Tibial nerve (tissue), 4 donors: ENCODE measurements at regions not wholly inside any gene's neighbourhood (a gene's known extent, or its start where the extent isn't known, plus 50 kb on each side); places are given as distances from the start of the nearest gene placed in this dataset.

Source experiments
- DNase-seq, 2 donors: peaks; one replicate each; pipeline ENCODE4 v3.0.0-alpha.2; 2019; ENCODE audit warnings: low spot score in 2 of 2
- H3K27ac ChIP-seq, 4 donors: fragments of 200-600 bp; sonication (generic) in 3 of 4; one replicate each; pipeline ENCODE4 v1.5.1; 2017 to 2019; ENCODE audit warnings: mild to moderate bottlenecking in 1 of 4
- H3K27me3 ChIP-seq, 2 donors: fragments of 200-600 bp; sonication (generic) in 1 of 2; one replicate each; pipeline versions ENCODE4 v1.5.1 to v1.6.0; 2017 to 2019
- H3K36me3 ChIP-seq, 3 donors: fragments of 200-600 bp; sonication (generic); one replicate each; pipeline ENCODE4 v1.5.1; 2018 to 2019
- H3K4me1 ChIP-seq, 4 donors: fragments of 200-600 bp; sonication (generic) in 3 of 4; one replicate each; pipeline ENCODE4 v1.5.1; 2017 to 2019
- H3K4me3 ChIP-seq, 4 donors: fragments of 200-600 bp; sonication (generic) in 3 of 4; one replicate each; pipeline ENCODE4 v1.5.1; 2017 to 2019; ENCODE audit warnings: mild to moderate bottlenecking in 1 of 4, moderate library complexity in 1 of 4
- H3K9me3 ChIP-seq, 4 donors: fragments of 200-600 bp; sonication (generic) in 3 of 4; one replicate each; pipeline ENCODE4 v1.5.1; 2017 to 2019
- CTCF ChIP-seq, 5 experiments: fragments of 200-600 bp in 3 of 5; fragments of 450-650 bp in 2 of 5; sonication (generic) in 3 of 5; IDR thresholded peaks; one replicate each; pipeline ENCODE4 v1.5.1; 2016 to 2019; ENCODE audit warnings: antibody characterized with exemption in 5 of 5, mild to moderate bottlenecking in 3 of 5, moderate library complexity in 2 of 5
- EP300 ChIP-seq, 2 donors: sonication (generic); formaldehyde crosslinking; IDR thresholded peaks; one replicate each; pipeline ENCODE4 v1.6.1; 2017; ENCODE audit warnings: antibody characterized with exemption in 2 of 2, mild to moderate bottlenecking in 1 of 2
- POLR2A ChIP-seq, 2 donors: fragments of 450-650 bp; IDR thresholded peaks; one replicate each; pipeline ENCODE4 v1.6.1; 2017; ENCODE audit warnings: antibody characterized with exemption in 2 of 2, mild to moderate bottlenecking in 2 of 2, moderate library complexity in 2 of 2
- WGBS, 2 donors: methylation state at CpG; one replicate each; pipeline ENCODE4 v1.1.5; 2018; 5-methylcytosine and 5-hydroxymethylcytosine counted together

- WGBS, 2 donors: 63 to 71% methylated on average over 5 of the region's 5 CpGs
- H3K36me3 ChIP-seq: no peaks in the 10 kb centered on the region
- H3K4me1 ChIP-seq: no peaks in the 10 kb centered on the region
- no peaks in the 10 kb centered on the region for H3K9me3 ChIP-seq
- no peak overlapping the region for H3K27ac ChIP-seq
- H3K4me3 ChIP-seq: no peak overlapping the region
- TF ChIP-seq POLR2A (IDR thresholded peaks at IDR 0.05) (no peak), EP300 (IDR thresholded peaks at IDR 0.05) (no peak), CTCF (IDR thresholded peaks at IDR 0.05) (no peak)
- H3K27me3 ChIP-seq: no peaks in the 10 kb centered on the region
- DNase-seq: no peak
Observed at GRCh38 chr2:611519-611918, 65.7 kb downstream of the TMEM18 start.

GRCh38 chr2:610491-610890, 66.7 kb downstream of the TMEM18 start:
- H3K9me3 ChIP-seq: no peaks in the 10 kb centered on the region
- no peak overlapping the region for H3K27ac ChIP-seq
- no peaks in the 10 kb centered on the region for H3K27me3 ChIP-seq
- DNase-seq: no peak
- TF ChIP-seq CTCF (IDR thresholded peaks at IDR 0.05): no peak
- no peak for TF ChIP-seq EP300 (IDR thresholded peaks at IDR 0.05)
- no peak for TF ChIP-seq POLR2A (IDR thresholded peaks at IDR 0.05)
- 78 to 86% methylated on average over 3 of the region's 3 CpGs for WGBS, 2 donors
- H3K4me3 ChIP-seq: no peak overlapping the region
- H3K4me1 ChIP-seq: no peaks in the 10 kb centered on the region
- no peaks in the 10 kb centered on the region for H3K36me3 ChIP-seq

- no peaks in the 10 kb centered on the region for H3K36me3 ChIP-seq
- H3K27me3 ChIP-seq: no peaks in the 10 kb centered on the region
- H3K4me3 ChIP-seq: no peak overlapping the region
- DNase-seq: no peak
- 74 to 89% methylated on average over 8 of the region's 8 CpGs for WGBS, 2 donors
- TF ChIP-seq EP300 (IDR thresholded peaks at IDR 0.05) (no peak), CTCF (IDR thresholded peaks at IDR 0.05) (no peak), POLR2A (IDR thresholded peaks at IDR 0.05) (no peak)
- no peak overlapping the region for H3K27ac ChIP-seq
- H3K9me3 ChIP-seq: no peaks in the 10 kb centered on the region
- no peaks in the 10 kb centered on the region for H3K4me1 ChIP-seq
Observed at GRCh38 chr2:609881-610280, 67.3 kb downstream of the TMEM18 start.

- DNase-seq: no peak
- Histone ChIP-seq H3K4me1 (no peaks in the 10 kb centered on the region), H3K27ac (no peak overlapping the region), H3K36me3 (no peaks in the 10 kb centered on the region), H3K27me3 (no peaks in the 10 kb centered on the region), H3K4me3 (no peak overlapping the region), H3K9me3 (no peaks in the 10 kb centered on the region)
- no peak for TF ChIP-seq POLR2A (IDR thresholded peaks at IDR 0.05)
- no peak for TF ChIP-seq CTCF (IDR thresholded peaks at IDR 0.05)
- WGBS, 2 donors: 93 to 96% methylated on average over 10 of the region's 10 CpGs
Observed at GRCh38 chr2:609449-609848, 67.8 kb downstream of the TMEM18 start.

- no peak overlapping the region for H3K27ac ChIP-seq
- no peak for DNase-seq
- no peaks in the 10 kb centered on the region for H3K9me3 ChIP-seq
- H3K27me3 ChIP-seq: no peaks in the 10 kb centered on the region
- no peaks in the 10 kb centered on the region for H3K36me3 ChIP-seq
- H3K4me1 ChIP-seq: no peaks in the 10 kb centered on the region
- TF ChIP-seq EP300 (IDR thresholded peaks at IDR 0.05): no peak
- no peak for TF ChIP-seq CTCF (IDR thresholded peaks at IDR 0.05)
- no peak for TF ChIP-seq POLR2A (IDR thresholded peaks at IDR 0.05)
- WGBS, 2 donors: 92 to 97% methylated on average over 7 of the region's 7 CpGs
- no peak overlapping the region for H3K4me3 ChIP-seq
Observed at GRCh38 chr2:608711-609110, 68.5 kb downstream of the TMEM18 start.
